H9 (cell line): ENCODE measurements at regions not wholly inside any gene's neighbourhood (a gene's known extent, or its start where the extent isn't known, plus 50 kb on each side); places are given as distances from the start of the nearest gene placed in this dataset.

Experiments
- DNase-seq: peaks from one replicate; pipeline ENCODE4 v3.0.0-alpha.2; 2017
- H2AFZ ChIP-seq: one replicate; pipeline ENCODE4 v1.6.1; 2013; ENCODE audit warnings: mild to moderate bottlenecking, low read length, control low read depth, moderate library complexity
- H2AK5ac ChIP-seq: 2 replicates; pipeline ENCODE4 v1.6.1; 2013; ENCODE audit warnings: low read length, control low read depth, mixed read lengths; ENCODE audit not compliant: insufficient read length
- H2BK120ac ChIP-seq: one replicate; pipeline ENCODE4 v1.6.1; 2013; ENCODE audit warnings: low read depth, mild to moderate bottlenecking, low read length, control low read depth, inconsistent platforms; ENCODE audit not compliant: poor library complexity, severe bottlenecking
- H2BK12ac ChIP-seq: 2 replicates; pipeline ENCODE4 v1.6.1; 2013; ENCODE audit warnings: low read length, control low read depth, mixed read lengths, low read depth; ENCODE audit not compliant: insufficient read length
- H2BK15ac ChIP-seq: 2 replicates; pipeline ENCODE4 v1.6.1; 2013; ENCODE audit warnings: low read depth, low read length, control low read depth
- H2BK20ac ChIP-seq: one replicate; pipeline ENCODE4 v1.6.1; 2013; ENCODE audit warnings: low read depth, mild to moderate bottlenecking, low read length, control low read depth, inconsistent platforms; ENCODE audit not compliant: poor library complexity, severe bottlenecking
- H2BK5ac ChIP-seq: 2 replicates; pipeline ENCODE4 v1.6.1; 2013; ENCODE audit warnings: low read length, control low read depth, mixed read lengths; ENCODE audit not compliant: insufficient read length
- H3K14ac ChIP-seq: 2 replicates; pipeline ENCODE4 v1.6.1; 2013; ENCODE audit warnings: low read length, control low read depth; ENCODE audit not compliant: insufficient read depth
- H3K18ac ChIP-seq: 2 replicates; pipeline ENCODE4 v1.6.1; 2013; ENCODE audit warnings: low read depth, mild to moderate bottlenecking, mixed read lengths, low read length, control low read depth; ENCODE audit not compliant: insufficient read length
- H3K23ac ChIP-seq: 2 replicates; pipeline ENCODE4 v1.6.1; 2013; ENCODE audit warnings: low read length, control low read depth, mixed read lengths, low read depth; ENCODE audit not compliant: insufficient read length
- H3K23me2 ChIP-seq: 2 replicates; pipeline ENCODE4 v1.6.1; 2013; ENCODE audit warnings: low read depth, mild to moderate bottlenecking, mixed read lengths, low read length, control low read depth; ENCODE audit not compliant: insufficient read length, poor library complexity, severe bottlenecking
- H3K27ac ChIP-seq: 2 replicates; pipeline ENCODE4 v1.5.1; 2013; ENCODE audit warnings: low read length, control low read depth, mixed read lengths, low read depth; ENCODE audit not compliant: insufficient read length
- H3K27me3 ChIP-seq: 2 replicates; pipeline ENCODE4 v1.6.1; 2013; ENCODE audit warnings: low read length, control low read depth, inconsistent platforms; ENCODE audit not compliant: insufficient read depth
- H3K4ac ChIP-seq: 2 replicates; pipeline ENCODE4 v1.6.1; 2013; ENCODE audit warnings: low read depth, mild to moderate bottlenecking, control low read depth, inconsistent platforms, low read length, moderate library complexity
- H3K4me1 ChIP-seq: 2 replicates; pipeline ENCODE4 v1.6.1; 2013; ENCODE audit warnings: low read length, control low read depth, inconsistent platforms; ENCODE audit not compliant: insufficient read depth
- H3K4me2 ChIP-seq: 2 replicates; pipeline ENCODE4 v1.6.1; 2013; ENCODE audit warnings: low read length, control low read depth, mixed read lengths; ENCODE audit not compliant: insufficient read length, insufficient read depth
- H3K56ac ChIP-seq: 2 replicates; pipeline ENCODE4 v1.6.1; 2013; ENCODE audit warnings: low read depth, mild to moderate bottlenecking, mixed read lengths, low read length, control low read depth; ENCODE audit not compliant: insufficient read length
- H3K79me1 ChIP-seq: 2 replicates; pipeline ENCODE4 v1.6.1; 2013; ENCODE audit warnings: low read depth, mild to moderate bottlenecking, moderate library complexity, low read length, control low read depth, inconsistent platforms; ENCODE audit not compliant: insufficient read depth, poor library complexity, severe bottlenecking
- H3K79me2 ChIP-seq: 2 replicates; pipeline ENCODE4 v1.6.1; 2013; ENCODE audit warnings: low read length, control low read depth, inconsistent platforms; ENCODE audit not compliant: insufficient read depth
- H3K9ac ChIP-seq: 2 replicates; pipeline ENCODE4 v1.6.1; 2013; ENCODE audit warnings: low read length, control low read depth, mixed read lengths; ENCODE audit not compliant: insufficient read length; ENCODE audit errors: extremely low read depth
- H3K9me3 ChIP-seq: one replicate; pipeline ENCODE4 v1.6.1; 2013; ENCODE audit warnings: low read depth, low read length, inconsistent platforms; ENCODE audit not compliant: control insufficient read depth
- H3T11ph ChIP-seq: one replicate; pipeline ENCODE4 v1.6.1; 2013; ENCODE audit warnings: mild to moderate bottlenecking, low read length, control low read depth, inconsistent platforms
- H4K20me1 ChIP-seq: one replicate; pipeline ENCODE4 v1.6.1; 2013; ENCODE audit not compliant: control insufficient read depth, insufficient read length, insufficient read depth
- H4K5ac ChIP-seq: 2 replicates; pipeline ENCODE4 v1.6.1; 2013; ENCODE audit warnings: low read depth, mild to moderate bottlenecking, mixed read lengths, low read length, control low read depth; ENCODE audit not compliant: insufficient read length
- H4K8ac ChIP-seq: replicated peaks from 2 replicates; pipeline ENCODE4 v1.6.1; 2013; ENCODE audit warnings: low read length, control low read depth, mixed read lengths, low read depth; ENCODE audit not compliant: insufficient read length
- H4K91ac ChIP-seq: 2 replicates; pipeline ENCODE4 v1.6.1; 2013; ENCODE audit warnings: low read depth, mild to moderate bottlenecking, moderate library complexity, mixed read lengths, low read length, control low read depth; ENCODE audit not compliant: insufficient read length
- H3K27ac Mint-ChIP-seq, 3 experiments: 2 replicates in 2 of 3; 3 replicates in 1 of 3; pipeline ENCODE4 v1.8.0; 2020 to 2021; ENCODE audit warnings: mixed read lengths in 3 of 3, mild to moderate bottlenecking in 1 of 3, moderate library complexity in 1 of 3
- H3K27me3 Mint-ChIP-seq: 2 replicates; pipeline ENCODE4 v1.8.0; 2021; ENCODE audit warnings: low read depth, mild to moderate bottlenecking, moderate library complexity, mixed read lengths
- H3K36me3 Mint-ChIP-seq, 3 experiments: 2 replicates in 2 of 3; 3 replicates in 1 of 3; pipeline ENCODE4 v1.8.0; 2020 to 2021; ENCODE audit warnings: low read depth in 3 of 3, mixed read lengths in 3 of 3; ENCODE audit not compliant: insufficient read depth in 1 of 3
- H3K4me1 Mint-ChIP-seq, 2 experiments: 2 replicates each; pipeline ENCODE4 v1.8.0; 2020; ENCODE audit warnings: mixed read lengths in 2 of 2
- H3K4me3 Mint-ChIP-seq, 2 experiments: 2 replicates in 1 of 2; 3 replicates in 1 of 2; pipeline ENCODE4 v1.8.0; 2020 to 2021; ENCODE audit warnings: mild to moderate bottlenecking in 2 of 2, mixed read lengths in 2 of 2, moderate library complexity in 1 of 2
- H3K9me3 Mint-ChIP-seq, 2 experiments: 2 replicates in 1 of 2; 3 replicates in 1 of 2; pipeline ENCODE4 v1.8.0; 2020; ENCODE audit warnings: mild to moderate bottlenecking in 2 of 2, mixed read lengths in 2 of 2, moderate library complexity in 1 of 2
- WGBS: extraction: QIAGEN DNeasy Blood & Tissue Kit; methylation state at CpG from one replicate; pipeline ENCODE4 v1.1.7; 2013; ENCODE audit warnings: missing lambda C conversion rate, low lambda C conversion rate, mixed read lengths; ENCODE audit not compliant: insufficient read length; ENCODE audit errors: extremely low coverage; 5-methylcytosine and 5-hydroxymethylcytosine counted together
- TF ChIP-seq, protein P1 (sequence below): fragments of 200-600 bp; sonication (generic); conservative IDR thresholded peaks from 3 replicates; pipeline ENCODE4 v1.8.0; 2021; ENCODE audit warnings: antibody characterized with exemption, mild to moderate bottlenecking

DNA sequence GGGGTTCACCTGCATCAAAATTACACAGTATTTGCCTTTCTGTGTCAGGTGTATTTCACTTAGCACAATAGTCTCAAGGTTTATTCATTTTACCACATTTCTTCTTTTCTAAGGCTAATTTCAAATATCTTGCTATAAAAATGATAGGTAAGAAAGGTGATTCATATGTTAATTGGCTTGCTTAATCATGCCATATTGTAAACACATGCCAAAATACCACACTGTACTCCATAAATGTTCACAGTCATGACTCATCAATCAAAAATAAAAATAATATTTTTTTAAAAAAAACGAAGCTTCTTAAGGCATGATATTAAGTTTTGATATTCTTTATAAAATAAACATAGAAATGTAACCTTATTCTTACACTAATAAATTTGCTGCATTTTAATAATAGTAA, 947.1 kb downstream of the GRM8 start:
- Histone ChIP-seq H4K8ac (no peak overlapping the region), H4K5ac (no peak overlapping the region), H4K91ac (no peak overlapping the region), H3K79me1 (no peaks in the 10 kb centered on the region), H3K14ac (no peak overlapping the region), H3K27ac (no peak overlapping the region), H3K9me3 (no peaks in the 10 kb centered on the region), H3K56ac (no peak overlapping the region), H4K20me1 (no peaks in the 10 kb centered on the region), H2BK12ac (no peak overlapping the region), H3K4me1 (no peaks in the 10 kb centered on the region), H2BK5ac (no peak overlapping the region), H2AK5ac (no peak overlapping the region), H3K79me2 (no peaks in the 10 kb centered on the region), H2AFZ (no peak overlapping the region), H3K18ac (no peak overlapping the region), H2BK15ac (no peak overlapping the region), H2BK120ac (no peak overlapping the region), H3K23me2 (no peaks in the 10 kb centered on the region), H3T11ph (no peak overlapping the region), H3K23ac (no peak overlapping the region), H3K4ac (no peak overlapping the region), H3K9ac (no peak overlapping the region), H2BK20ac (no peak overlapping the region), H3K4me2 (no peak overlapping the region), H3K27me3 (no peaks in the 10 kb centered on the region)
- Mint-ChIP-seq H3K36me3 (no peaks in the 10 kb centered on the region), H3K27ac (no peak overlapping the region), H3K27me3 (no peaks in the 10 kb centered on the region), H3K4me3 (no peak overlapping the region), H3K9me3 (no peaks in the 10 kb centered on the region), H3K4me1 (no peaks in the 10 kb centered on the region)
- TF ChIP-seq, protein P1, sequence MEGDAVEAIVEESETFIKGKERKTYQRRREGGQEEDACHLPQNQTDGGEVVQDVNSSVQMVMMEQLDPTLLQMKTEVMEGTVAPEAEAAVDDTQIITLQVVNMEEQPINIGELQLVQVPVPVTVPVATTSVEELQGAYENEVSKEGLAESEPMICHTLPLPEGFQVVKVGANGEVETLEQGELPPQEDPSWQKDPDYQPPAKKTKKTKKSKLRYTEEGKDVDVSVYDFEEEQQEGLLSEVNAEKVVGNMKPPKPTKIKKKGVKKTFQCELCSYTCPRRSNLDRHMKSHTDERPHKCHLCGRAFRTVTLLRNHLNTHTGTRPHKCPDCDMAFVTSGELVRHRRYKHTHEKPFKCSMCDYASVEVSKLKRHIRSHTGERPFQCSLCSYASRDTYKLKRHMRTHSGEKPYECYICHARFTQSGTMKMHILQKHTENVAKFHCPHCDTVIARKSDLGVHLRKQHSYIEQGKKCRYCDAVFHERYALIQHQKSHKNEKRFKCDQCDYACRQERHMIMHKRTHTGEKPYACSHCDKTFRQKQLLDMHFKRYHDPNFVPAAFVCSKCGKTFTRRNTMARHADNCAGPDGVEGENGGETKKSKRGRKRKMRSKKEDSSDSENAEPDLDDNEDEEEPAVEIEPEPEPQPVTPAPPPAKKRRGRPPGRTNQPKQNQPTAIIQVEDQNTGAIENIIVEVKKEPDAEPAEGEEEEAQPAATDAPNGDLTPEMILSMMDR = no peak
- DNase-seq = no peak
- WGBS = no CpG with 5 or more reads among the region's 1 CpG
